GM12878 (cell line): ENCODE measurements at regions not wholly inside any gene's neighbourhood (a gene's known extent, or its start where the extent isn't known, plus 50 kb on each side); places are given as distances from the start of the nearest gene placed in this dataset.

Source experiments
- ATAC-seq: fragments of 200-7000 bp; cut with Tn5 transposase; 3 replicates; pipeline ENCODE4 v1.9.1; 2020; ENCODE audit warnings: mild to moderate bottlenecking, moderate library complexity
- BruUV-seq: library from RNA; stranded (reverse); fragments of 400-500 nt; replicated peaks from 2 replicates; lab custom pipeline; 2021; lab: Mats Ljungman, UMichigan
- CTCF ChIA-PET: fragments of 300-600 bp; sonication (Branson Sonifier 250); formaldehyde crosslinking; extraction: SDS; loops from one replicate; lab custom pipeline; 2021; ENCODE audit warnings: inconsistent platforms; lab: Yijun Ruan, JAX
- POLR2A ChIA-PET: fragments of 350-600 bp; formaldehyde crosslinking; extraction: SDS; loops from one replicate; lab custom pipeline; 2021; ENCODE audit warnings: inconsistent platforms; lab: Charles Lee
- RAD21 ChIA-PET: fragments of 300-600 bp; sonication (Branson Sonifier 250); formaldehyde crosslinking; loops from one replicate; lab custom pipeline; 2023; ENCODE audit warnings: antibody characterized with exemption; ENCODE audit not compliant: unreplicated experiment; lab: Charles Lee
- SMC1A ChIA-PET: fragments of 300-600 bp; sonication (Branson Sonifier 250); formaldehyde crosslinking; loops from one replicate; lab custom pipeline; 2023; ENCODE audit not compliant: unreplicated experiment, uncharacterized antibody; lab: Charles Lee
- DNase-seq: peaks from one replicate; pipeline ENCODE4 v3.0.0-alpha.2; 2011; ENCODE audit warnings: low read depth, low spot score
- FAIRE-seq: peaks from 3 replicates; lab custom pipeline; 2011; peaks lifted over from hg19 to GRCh38; lab: Jason Lieb, UNC
- H2AFZ ChIP-seq: 2 replicates; pipeline ENCODE4 v1.6.0; 2011; ENCODE audit warnings: low read depth, low read length, control low read depth; ENCODE audit not compliant: control insufficient read depth
- H3K27ac ChIP-seq: 2 replicates; pipeline ENCODE4 v1.5.1; 2011; ENCODE audit warnings: control low read depth; ENCODE audit not compliant: control insufficient read depth, insufficient read depth
- H3K27me3 ChIP-seq, 2 experiments: replicated peaks in 1 of 2; 2 replicates each; pipeline versions ENCODE4 v1.6.0 to v1.6.1; 2011; ENCODE audit warnings: low read length in 1 of 2; ENCODE audit not compliant: control insufficient read depth in 2 of 2, insufficient read depth in 2 of 2
- H3K36me3 ChIP-seq, 2 experiments: 2 replicates each; pipeline ENCODE4 v1.5.1; 2011; ENCODE audit warnings: low read length in 1 of 2; ENCODE audit not compliant: control insufficient read depth in 2 of 2, insufficient read depth in 2 of 2
- H3K4me1 ChIP-seq: 2 replicates; pipeline ENCODE4 v1.6.1; 2011; ENCODE audit warnings: mild to moderate bottlenecking, low read length, moderate library complexity, mixed read lengths; ENCODE audit not compliant: control insufficient read depth, insufficient read depth
- H3K4me2 ChIP-seq: 2 replicates; pipeline ENCODE4 v1.6.0; 2011; ENCODE audit warnings: control low read depth; ENCODE audit not compliant: control insufficient read depth, insufficient read depth
- H3K4me3 ChIP-seq: fragments of 200-600 bp; sonication (generic); 2 replicates; pipeline ENCODE4 v1.5.1; 2016
- H3K79me2 ChIP-seq: 2 replicates; pipeline ENCODE4 v1.6.0; 2011; ENCODE audit warnings: low read length; ENCODE audit not compliant: control insufficient read depth, insufficient read depth
- H3K9ac ChIP-seq: 2 replicates; pipeline ENCODE4 v1.8.0; 2011; ENCODE audit warnings: low read length, control low read depth, mixed read lengths; ENCODE audit not compliant: control insufficient read depth, insufficient read depth
- H3K9me3 ChIP-seq: replicated peaks from 3 replicates; pipeline ENCODE4 v1.5.1; 2011; ENCODE audit warnings: mild to moderate bottlenecking, low read length; ENCODE audit not compliant: control insufficient read depth, insufficient read depth
- H4K20me1 ChIP-seq: 2 replicates; pipeline ENCODE4 v1.6.0; 2011; ENCODE audit not compliant: control insufficient read depth, insufficient read depth
- BRCA1 ChIP-seq: IDR thresholded peaks from 2 replicates; pipeline ENCODE4 v1.6.1; 2011; ENCODE audit warnings: low read depth, low read length, improper control_type of control experiment
- CHD1 ChIP-seq: IDR thresholded peaks from 2 replicates; pipeline ENCODE4 v1.6.1; 2012; ENCODE audit warnings: low read depth, low read length, improper control_type of control experiment
- FOS ChIP-seq: IDR thresholded peaks from 3 replicates; pipeline ENCODE4 v1.6.1; 2011; ENCODE audit warnings: borderline replicate concordance; ENCODE audit not compliant: insufficient read length; ENCODE audit errors: extremely low read depth
- FOXM1 ChIP-seq: IDR thresholded peaks from 2 replicates; pipeline ENCODE4 v1.6.1; 2012; ENCODE audit warnings: low read depth, mild to moderate bottlenecking, inconsistent platforms, low read length, moderate library complexity
- GABPA ChIP-seq: IDR thresholded peaks from 2 replicates; pipeline ENCODE4 v1.6.1; 2014; ENCODE audit warnings: antibody characterized with exemption, low read depth, mild to moderate bottlenecking, inconsistent platforms
- HDAC6 ChIP-seq: fragments of 200-600 bp; sonication (generic); IDR thresholded peaks from one replicate; pipeline ENCODE4 v1.8.0; 2017; ENCODE audit warnings: antibody characterized with exemption; ENCODE audit not compliant: unreplicated experiment
- HDGF ChIP-seq: fragments of 450-650 bp; IDR thresholded peaks from 2 replicates; pipeline ENCODE4 v1.6.1; 2016; ENCODE audit warnings: antibody characterized with exemption
- IRF3 ChIP-seq: fragments of 450-650 bp; IDR thresholded peaks from 2 replicates; pipeline ENCODE4 v1.6.1; 2014; ENCODE audit warnings: mild to moderate bottlenecking
- IRF5 ChIP-seq: fragments of 450-650 bp; IDR thresholded peaks from 2 replicates; pipeline ENCODE4 v1.6.1; 2017; ENCODE audit warnings: borderline replicate concordance
- KLF5 ChIP-seq: fragments of 450-650 bp; IDR thresholded peaks from 2 replicates; pipeline ENCODE4 v1.6.1; 2014; ENCODE audit warnings: mild to moderate bottlenecking; ENCODE audit not compliant: partially characterized antibody
- LARP7 ChIP-seq: fragments of 450-650 bp; IDR thresholded peaks from 2 replicates; pipeline ENCODE4 v1.6.1; 2017; ENCODE audit warnings: mild to moderate bottlenecking
- MYB ChIP-seq: fragments of 150-350 bp; IDR thresholded peaks from 2 replicates; pipeline ENCODE4 v1.6.1; 2014; ENCODE audit warnings: mild to moderate bottlenecking, low read depth, low read length, borderline replicate concordance
- NRF1 ChIP-seq: conservative IDR thresholded peaks from 2 replicates; pipeline ENCODE4 v1.6.1; 2011; ENCODE audit warnings: mild to moderate bottlenecking, low read depth, low read length, improper control_type of control experiment
- RCOR1 ChIP-seq: conservative IDR thresholded peaks from 2 replicates; pipeline ENCODE4 v1.6.1; 2012; ENCODE audit warnings: low read depth, low read length, improper control_type of control experiment
- REST ChIP-seq: IDR thresholded peaks from 2 replicates; pipeline ENCODE4 v1.6.1; 2012; ENCODE audit warnings: mild to moderate bottlenecking, low read depth, low read length
- SIN3A ChIP-seq: IDR thresholded peaks from 2 replicates; pipeline ENCODE4 v1.6.1; 2012; ENCODE audit warnings: low read depth, low read length, improper control_type of control experiment
- SMARCA5 ChIP-seq: fragments of 450-650 bp; IDR thresholded peaks from 2 replicates; pipeline ENCODE4 v1.6.1; 2017; ENCODE audit warnings: mild to moderate bottlenecking
- SPI1 ChIP-seq: IDR thresholded peaks from 2 replicates; pipeline ENCODE4 v1.6.1; 2011; ENCODE audit warnings: low read depth, mild to moderate bottlenecking, low read length, moderate library complexity, borderline replicate concordance; ENCODE audit not compliant: insufficient read depth
- STAT3 ChIP-seq: IDR thresholded peaks from 2 replicates; pipeline ENCODE4 v1.6.1; 2011; ENCODE audit warnings: low read depth, low read length, improper control_type of control experiment
- TAF1 ChIP-seq: IDR thresholded peaks from 2 replicates; pipeline ENCODE4 v1.6.1; 2011; ENCODE audit warnings: mild to moderate bottlenecking, low read depth, low read length, borderline replicate concordance
- WRNIP1 ChIP-seq: IDR thresholded peaks from 2 replicates; pipeline ENCODE4 v1.6.1; 2011; ENCODE audit warnings: low read depth, low read length, improper control_type of control experiment, borderline replicate concordance
- ZNF622 ChIP-seq: fragments of 450-650 bp; IDR thresholded peaks from 2 replicates; pipeline ENCODE4 v1.6.1; 2017; ENCODE audit warnings: mild to moderate bottlenecking, inconsistent platforms
- WGBS: methylation state at CpG from one replicate; pipeline ENCODE4 v1.1.6; 2016; ENCODE audit warnings: low lambda C conversion rate; ENCODE audit not compliant: insufficient replicate concordance, insufficient coverage; ENCODE audit errors: missing lambda C conversion rate; 5-methylcytosine and 5-hydroxymethylcytosine counted together
- in situ Hi-C: fragments of 300-500 bp; cut with MboI; formaldehyde crosslinking; loops from 9 replicates; pipeline ENCODE4 v1.14.3; 2018; ENCODE audit warnings: mixed read lengths
- intact Hi-C: fragments of 100-400 bp; cut with micrococcal nuclease; formaldehyde crosslinking; loops from one replicate; pipeline ENCODE4 v1.14.2; 2022; ENCODE audit not compliant: unreplicated experiment

GRCh38 chr13:99854366-99854765 is 117.2 kb downstream of the ZIC5 start (continued):
- no peak for TF ChIP-seq IRF3
- no peak for TF ChIP-seq KLF5
- TF ChIP-seq ZNF622, result no peak
- no peak for TF ChIP-seq GABPA
- no peak for TF ChIP-seq FOXM1
- TF ChIP-seq FOS, result no peak
- TF ChIP-seq SIN3A, result no peak
- no peak for TF ChIP-seq NRF1
- no peak for TF ChIP-seq TAF1
- TF ChIP-seq WRNIP1, result no peak
- no peak for TF ChIP-seq STAT3
- no peak for TF ChIP-seq RCOR1
- TF ChIP-seq BRCA1, result no peak
- no peak for TF ChIP-seq SMARCA5

- Histone ChIP-seq H3K4me1 (no peaks in the 10 kb centered on the region), H3K9ac (no peak overlapping the region), H3K27me3 (no peaks in the 10 kb centered on the region; a peak in 1 of 4 replicates), H3K4me3 (no peak overlapping the region), H3K4me2 (no peak overlapping the region), H3K36me3 (no peaks in the 10 kb centered on the region), H3K9me3 (no peaks in the 10 kb centered on the region), H4K20me1 (no peaks in the 10 kb centered on the region; the same call in 1 of the 2 replicates), H2AFZ (no peak overlapping the region), H3K27ac (no peak overlapping the region), H3K79me2 (no peaks in the 10 kb centered on the region)
- DNase-seq (no peak), FAIRE-seq (no peak), ATAC-seq (no peak)
- ChIA-PET CTCF (no interaction called here), SMC1A (interaction anchor here (0.6 kb wide), 1 partner anchor 191 kb away, joined by 4 read pairs; no protein-coding TSS in a partner anchor), POLR2A (no interaction called here), RAD21 (no interaction called here)
- intact Hi-C loops, result no loop called here
- in situ Hi-C loops, result no loop called here
- 50% methylated on average over 10 of the region's 10 CpGs for WGBS
- BruUV-seq, result no TSS peak
- no peak for TF ChIP-seq CHD1
- TF ChIP-seq IRF5, result no peak
- no peak for TF ChIP-seq MYB
- TF ChIP-seq SPI1, result no peak
- no peak for TF ChIP-seq REST
- no peak for TF ChIP-seq FOXM1
- no peak for TF ChIP-seq HDGF
- TF ChIP-seq HDAC6, result no peak
- no peak for TF ChIP-seq LARP7
Observed at GRCh38 chr13:99847318-99847750, 124.2 kb downstream of the ZIC5 start.
